ENCODE measurements at regions not wholly inside any gene's neighbourhood (a gene's known extent, or its start where the extent isn't known, plus 50 kb on each side); places are given as distances from the start of the nearest gene placed in this dataset.

DNA sequence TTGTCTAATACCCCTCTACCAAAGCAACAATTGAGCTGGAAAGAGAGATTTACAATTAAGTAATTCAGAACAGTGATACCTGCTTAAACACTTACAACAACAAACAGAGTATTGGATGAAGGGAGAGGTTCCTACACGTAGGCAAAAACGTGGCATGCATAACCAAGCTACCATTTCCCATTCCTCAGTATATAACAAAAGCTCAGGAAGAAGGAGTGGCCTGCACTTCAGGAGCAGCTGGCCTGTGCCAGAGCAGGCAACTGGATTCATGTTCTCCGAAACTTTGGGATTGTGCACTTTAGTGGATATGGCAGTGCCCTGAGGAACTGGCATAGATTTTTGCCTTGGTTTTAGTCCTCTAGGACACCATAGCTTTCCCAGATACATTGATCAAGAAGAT is 630.2 kb upstream of the PCDH9 start:
- H3K79me2 ChIP-seq (ENCODE audit: low read length) = no peaks in the 10 kb centered on the region
- H3K9me2 ChIP-seq (replicated peaks; ENCODE audit: low read length) = no peaks in the 10 kb centered on the region
- no peaks in the 10 kb centered on the region for H3K4me1 ChIP-seq (ENCODE audit: insufficient read depth, low read length)
- TF ChIP-seq, protein P1, sequence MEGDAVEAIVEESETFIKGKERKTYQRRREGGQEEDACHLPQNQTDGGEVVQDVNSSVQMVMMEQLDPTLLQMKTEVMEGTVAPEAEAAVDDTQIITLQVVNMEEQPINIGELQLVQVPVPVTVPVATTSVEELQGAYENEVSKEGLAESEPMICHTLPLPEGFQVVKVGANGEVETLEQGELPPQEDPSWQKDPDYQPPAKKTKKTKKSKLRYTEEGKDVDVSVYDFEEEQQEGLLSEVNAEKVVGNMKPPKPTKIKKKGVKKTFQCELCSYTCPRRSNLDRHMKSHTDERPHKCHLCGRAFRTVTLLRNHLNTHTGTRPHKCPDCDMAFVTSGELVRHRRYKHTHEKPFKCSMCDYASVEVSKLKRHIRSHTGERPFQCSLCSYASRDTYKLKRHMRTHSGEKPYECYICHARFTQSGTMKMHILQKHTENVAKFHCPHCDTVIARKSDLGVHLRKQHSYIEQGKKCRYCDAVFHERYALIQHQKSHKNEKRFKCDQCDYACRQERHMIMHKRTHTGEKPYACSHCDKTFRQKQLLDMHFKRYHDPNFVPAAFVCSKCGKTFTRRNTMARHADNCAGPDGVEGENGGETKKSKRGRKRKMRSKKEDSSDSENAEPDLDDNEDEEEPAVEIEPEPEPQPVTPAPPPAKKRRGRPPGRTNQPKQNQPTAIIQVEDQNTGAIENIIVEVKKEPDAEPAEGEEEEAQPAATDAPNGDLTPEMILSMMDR (conservative IDR thresholded peaks at IDR 0.05; ENCODE audit: low read depth, low read length) = no peak
- no peak for TF ChIP-seq EZH2 (IDR thresholded peaks at IDR 0.05; ENCODE audit: low read length, unreplicated experiment)
- TF ChIP-seq EZH2phosphoT487 (IDR thresholded peaks at IDR 0.05; ENCODE audit: borderline replicate concordance, low read length) = no peak
- CTCF ChIA-PET = no interaction called here
- H3K4me2 ChIP-seq (ENCODE audit: low read length) = no peak overlapping the region
- no TSS peak for BruUV-seq (replicated peaks)
- ATAC-seq = no peak
- intact Hi-C loops (cut with micrococcal nuclease) = no loop called here
- POLR2A ChIA-PET (ENCODE audit: unreplicated experiment) = no interaction called here
- H3K9ac ChIP-seq (ENCODE audit: low read length) = no peak overlapping the region
- H3K9me3 ChIP-seq (ENCODE audit: low read length) = no peaks in the 10 kb centered on the region
- no peak overlapping the region for H3K4me3 ChIP-seq (ENCODE audit: low read length)
- H3F3A ChIP-seq (ENCODE audit: low read length, unreplicated experiment) = no peaks in the 10 kb centered on the region
- DNase-seq = no peak
- H3K27ac ChIP-seq (ENCODE audit: low read length) = no peak overlapping the region
- no peaks in the 10 kb centered on the region for H3K36me3 ChIP-seq (ENCODE audit: low read depth, low read length)
- H2AFZ ChIP-seq (ENCODE audit: low read length) = no peak overlapping the region
- no peaks in the 10 kb centered on the region for H4K20me1 ChIP-seq (ENCODE audit: low read length)
- no peaks in the 10 kb centered on the region for H3K27me3 ChIP-seq (ENCODE audit: low read length)

DNA sequence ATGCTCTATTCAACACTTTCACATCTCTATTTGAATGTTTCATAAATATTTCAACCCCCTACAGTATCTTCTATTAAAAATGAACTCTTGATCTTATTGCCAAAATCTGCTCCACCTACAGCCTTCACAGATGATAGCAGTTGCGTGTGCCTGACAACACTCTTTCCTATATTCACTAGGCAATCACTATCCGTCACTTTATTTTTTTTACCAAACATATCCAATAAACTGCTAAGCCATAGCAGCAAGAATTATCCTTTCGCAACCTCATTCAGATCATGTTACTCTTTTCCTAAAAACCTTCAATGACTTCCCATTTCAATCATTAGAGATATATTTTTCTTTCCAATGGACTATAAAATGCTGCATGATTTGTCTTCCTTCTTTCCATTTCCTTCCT is 629.8 kb upstream of the PCDH9 start:
- Histone ChIP-seq H3K79me2 (ENCODE audit: low read length) (no peaks in the 10 kb centered on the region), H4K20me1 (ENCODE audit: low read length) (no peaks in the 10 kb centered on the region), H3K9me3 (ENCODE audit: low read length) (no peaks in the 10 kb centered on the region), H3K27ac (ENCODE audit: low read length) (no peak overlapping the region), H3K4me2 (ENCODE audit: low read length) (no peak overlapping the region), H2AFZ (ENCODE audit: low read length) (no peak overlapping the region), H3K4me3 (ENCODE audit: low read length) (no peak overlapping the region), H3K9ac (ENCODE audit: low read length) (no peak overlapping the region), H3K27me3 (ENCODE audit: low read length) (no peaks in the 10 kb centered on the region), H3K4me1 (ENCODE audit: insufficient read depth, low read length) (no peaks in the 10 kb centered on the region), H3F3A (ENCODE audit: low read length, unreplicated experiment) (no peaks in the 10 kb centered on the region), H3K36me3 (ENCODE audit: low read depth, low read length) (no peaks in the 10 kb centered on the region), H3K9me2 (replicated peaks; ENCODE audit: low read length) (no peaks in the 10 kb centered on the region)
- BruUV-seq (replicated peaks) = no TSS peak
- intact Hi-C loops (cut with micrococcal nuclease) = no loop called here
- CTCF ChIA-PET = no interaction called here
- ATAC-seq (no peak), DNase-seq (no peak)
- POLR2A ChIA-PET (ENCODE audit: unreplicated experiment) = no interaction called here
- TF ChIP-seq, protein P1 (conservative IDR thresholded peaks at IDR 0.05; ENCODE audit: low read depth, low read length) = no peak
- TF ChIP-seq EZH2phosphoT487 (IDR thresholded peaks at IDR 0.05; ENCODE audit: borderline replicate concordance, low read length) = no peak
- no peak for TF ChIP-seq EZH2 (IDR thresholded peaks at IDR 0.05; ENCODE audit: low read length, unreplicated experiment)

DNA sequence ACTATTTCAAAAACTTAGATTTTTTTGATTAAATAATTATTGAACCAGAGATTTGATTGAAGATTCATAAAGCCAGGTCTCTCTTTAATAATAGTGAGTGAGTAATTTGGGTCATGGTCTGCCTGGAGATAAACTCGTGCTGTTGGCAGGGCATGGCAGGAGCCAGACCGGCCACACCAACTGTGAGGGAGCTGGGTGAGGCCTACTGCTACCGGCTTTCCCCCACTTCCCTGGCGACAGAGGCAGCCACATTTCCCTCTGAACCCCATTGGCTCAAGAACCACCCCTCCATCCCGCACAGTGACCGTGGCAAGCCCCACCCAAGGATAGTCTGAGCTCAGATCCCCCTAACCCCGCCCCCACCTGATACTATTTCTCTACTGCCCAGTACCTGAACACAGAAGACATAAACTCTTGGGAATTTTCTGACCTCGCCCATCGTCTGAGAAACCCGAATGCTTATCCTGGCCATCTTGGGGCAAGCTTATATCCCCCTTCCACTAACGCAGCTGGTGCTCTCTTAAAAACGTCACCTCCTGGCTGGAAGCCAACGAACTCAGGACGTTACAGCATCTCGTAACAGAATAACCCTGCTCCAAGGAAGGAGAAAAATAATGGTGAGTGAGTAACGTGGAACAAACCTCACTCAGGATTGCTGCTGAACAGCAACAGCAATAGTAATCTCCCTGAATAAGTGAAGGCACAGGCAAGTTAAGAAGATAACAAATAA is 627.6 kb upstream of the PCDH9 start:
- Histone ChIP-seq H3K27ac (ENCODE audit: low read length) (no peak overlapping the region), H4K20me1 (ENCODE audit: low read length) (no peaks in the 10 kb centered on the region), H3K4me1 (ENCODE audit: insufficient read depth, low read length) (no peaks in the 10 kb centered on the region), H3K79me2 (ENCODE audit: low read length) (no peaks in the 10 kb centered on the region), H3K9me2 (replicated peaks; ENCODE audit: low read length) (no peaks in the 10 kb centered on the region), H3K9ac (ENCODE audit: low read length) (no peak overlapping the region), H3K9me3 (ENCODE audit: low read length) (no peaks in the 10 kb centered on the region), H3K27me3 (ENCODE audit: low read length) (no peaks in the 10 kb centered on the region), H2AFZ (ENCODE audit: low read length) (no peak overlapping the region), H3K4me3 (ENCODE audit: low read length) (no peak overlapping the region), H3K36me3 (ENCODE audit: low read depth, low read length) (no peaks in the 10 kb centered on the region), H3K4me2 (ENCODE audit: low read length) (no peak overlapping the region), H3F3A (ENCODE audit: low read length, unreplicated experiment) (no peaks in the 10 kb centered on the region)
- intact Hi-C loops (cut with micrococcal nuclease) = no loop called here
- ChIA-PET CTCF (interaction anchor here (0.7 kb wide), 1 partner anchor 377 kb away, joined by 3 read pairs; no protein-coding TSS in a partner anchor), POLR2A (ENCODE audit: unreplicated experiment) (no interaction called here)
- TF ChIP-seq, protein P1 (conservative IDR thresholded peaks at IDR 0.05; ENCODE audit: low read depth, low read length) = no peak
- no peak for TF ChIP-seq EZH2 (IDR thresholded peaks at IDR 0.05; ENCODE audit: low read length, unreplicated experiment)
- TF ChIP-seq EZH2phosphoT487 (IDR thresholded peaks at IDR 0.05; ENCODE audit: borderline replicate concordance, low read length) = no peak
- DNase-seq (no peak), ATAC-seq (no peak)
- BruUV-seq (replicated peaks) = no TSS peak

Measured in PC-3 (cell line).